T-cell (primary cell): ENCODE measurements at regions not wholly inside any gene's neighbourhood (a gene's known extent, or its start where the extent isn't known, plus 50 kb on each side); places are given as distances from the start of the nearest gene placed in this dataset.
"Not testable (repeated sequence)": the region's sequence is repeated elsewhere in the genome, so short reads cannot be mapped to it uniquely, and the experiment has no call there.

Experiments used
- ATAC-seq, 4 experiments: fragments of 200-7000 bp in 3 of 4; fragments of 150-1000 bp in 1 of 4; cut with Tn5 transposase; replicated peaks in 1 of 4; 1 replicate in 3 of 4; 2 replicates in 1 of 4; pipeline ENCODE4 v1.10.0; 2021; ENCODE audit warnings: moderate library complexity in 3 of 4, mild to moderate bottlenecking in 2 of 4, moderate number of reproducible peaks in 1 of 4
- CTCF ChIA-PET, 2 donors: fragments of 300-600 bp; sonication (Branson Sonifier 250); formaldehyde crosslinking; loops; one replicate each; lab custom pipeline; 2022; ENCODE audit warnings: antibody characterized with exemption in 2 of 2; lab: Charles Lee
- POLR2A ChIA-PET, 2 donors: fragments of 300-600 bp; sonication (Branson Sonifier 250); formaldehyde crosslinking; loops; one replicate each; lab custom pipeline; 2022; ENCODE audit warnings: antibody characterized with exemption in 2 of 2; lab: Charles Lee
- DNase-seq, 35 experiments: peaks; one replicate each; pipeline versions ENCODE4 v3.0.0 to v3.0.0-alpha.2; 2013 to 2023
- H3K27ac ChIP-seq: one replicate; pipeline ENCODE4 v1.5.1; 2013; ENCODE audit warnings: low read length
- H3K27me3 ChIP-seq, 2 experiments: replicated peaks in 1 of 2; 1 replicate in 1 of 2; 2 replicates in 1 of 2; pipeline versions ENCODE4 v1.6.1 to v1.7.0; 2013; ENCODE audit warnings: low read length in 1 of 2, mixed read lengths in 1 of 2; ENCODE audit not compliant: control insufficient read depth in 2 of 2, insufficient read depth in 2 of 2; ENCODE audit errors: extremely low read depth in 1 of 2
- H3K36me3 ChIP-seq, 2 donors: 1 replicate in 1 of 2; 2 replicates in 1 of 2; pipeline versions ENCODE4 v1.6.1 to v1.7.0; 2013; ENCODE audit warnings: low read length in 1 of 2; ENCODE audit not compliant: control insufficient read depth in 2 of 2, insufficient read depth in 1 of 2; ENCODE audit errors: extremely low read depth in 1 of 2
- H3K4me1 ChIP-seq, 2 experiments: 1 replicate in 1 of 2; 2 replicates in 1 of 2; pipeline versions ENCODE4 v1.6.1 to v1.7.0; 2013; ENCODE audit warnings: low read length in 2 of 2, mixed read lengths in 1 of 2; ENCODE audit not compliant: insufficient read depth in 2 of 2, control insufficient read depth in 1 of 2; ENCODE audit errors: extremely low read depth in 1 of 2
- H3K4me3 ChIP-seq, 2 donors: 1 replicate in 1 of 2; 2 replicates in 1 of 2; pipeline versions ENCODE4 v1.5.1 to v1.7.0; 2013; ENCODE audit warnings: mild to moderate bottlenecking in 2 of 2, low read length in 1 of 2, moderate library complexity in 1 of 2; ENCODE audit not compliant: control insufficient read depth in 1 of 2; ENCODE audit errors: extremely low read depth in 1 of 2
- H3K9me3 ChIP-seq: 2 replicates; pipeline ENCODE4 v1.7.0; 2013
- H3K27ac Mint-ChIP-seq, 2 donors: one replicate each; pipeline ENCODE4 v1.8.0; 2020 to 2021; ENCODE audit warnings: mild to moderate bottlenecking in 2 of 2, mixed read lengths in 2 of 2
- H3K27me3 Mint-ChIP-seq, 2 donors: one replicate each; pipeline ENCODE4 v1.8.0; 2021 to 2022; ENCODE audit warnings: mixed read lengths in 2 of 2
- H3K36me3 Mint-ChIP-seq: one replicate; pipeline ENCODE4 v1.8.0; 2021; ENCODE audit warnings: mixed read lengths
- H3K4me1 Mint-ChIP-seq, 3 donors: one replicate each; pipeline ENCODE4 v1.8.0; 2020 to 2022; ENCODE audit warnings: mixed read lengths in 3 of 3, mild to moderate bottlenecking in 1 of 3
- H3K4me3 Mint-ChIP-seq, 3 donors: one replicate each; pipeline ENCODE4 v1.8.0; 2020 to 2022; ENCODE audit warnings: mild to moderate bottlenecking in 3 of 3, mixed read lengths in 3 of 3, moderate library complexity in 3 of 3
- H3K9me3 Mint-ChIP-seq, 3 donors: one replicate each; pipeline ENCODE4 v1.8.0; 2020 to 2022; ENCODE audit warnings: mixed read lengths in 3 of 3
- WGBS: methylation state at CpG from one replicate; pipeline ENCODE4 v1.1.5; 2013; ENCODE audit warnings: missing lambda C conversion rate; ENCODE audit not compliant: insufficient coverage; 5-methylcytosine and 5-hydroxymethylcytosine counted together

- peaks cover 2 to 5% (median 5%) of the 10 kb centered on the region in 3 donors for H3K9me3 Mint-ChIP-seq
- POLR2A ChIA-PET, result no interaction called here
- no peaks in the 10 kb centered on the region for H3K36me3 ChIP-seq
- no peaks in the 10 kb centered on the region for H3K4me1 Mint-ChIP-seq
- no peak overlapping the region for H3K27ac ChIP-seq
- no peaks in the 10 kb centered on the region for H3K36me3 Mint-ChIP-seq
- ATAC-seq, result no peak
- no peaks in the 10 kb centered on the region for H3K4me1 ChIP-seq
- H3K9me3 ChIP-seq, result no peaks in the 10 kb centered on the region
- no peak overlapping the region for H3K4me3 Mint-ChIP-seq
- H3K4me3 ChIP-seq, result no peak overlapping the region
- H3K27me3 ChIP-seq, result no peaks in the 10 kb centered on the region
- CTCF ChIA-PET, result no interaction called here
- no peak overlapping the region for H3K27ac Mint-ChIP-seq
- no peak for DNase-seq
- H3K27me3 Mint-ChIP-seq, result no peaks in the 10 kb centered on the region
These were observed 321.5 kb upstream of the CNTNAP2 start for GRCh38 chr7:145795132-145795531.

- 96% methylated on average over 15 of the region's 20 CpGs for WGBS
- Mint-ChIP-seq H3K27me3 (no peaks in the 10 kb centered on the region), H3K9me3 (peaks cover 4 to 11% (median 10%) of the 10 kb centered on the region in 3 donors), H3K27ac (no peak overlapping the region), H3K4me1 (no peaks in the 10 kb centered on the region), H3K36me3 (no peaks in the 10 kb centered on the region), H3K4me3 (no peak overlapping the region)
- POLR2A ChIA-PET, result no interaction called here
- CTCF ChIA-PET, result no interaction called here
- ATAC-seq (no peak), DNase-seq (no peak)
- H3K4me1 ChIP-seq, result no peaks in the 10 kb centered on the region
- no peak overlapping the region for H3K27ac ChIP-seq
- H3K36me3 ChIP-seq, result no peaks in the 10 kb centered on the region
- no peaks in the 10 kb centered on the region for H3K27me3 ChIP-seq
- H3K4me3 ChIP-seq, result no peak overlapping the region
- no peaks in the 10 kb centered on the region for H3K9me3 ChIP-seq
These were observed 331.5 kb upstream of the CNTNAP2 start for GRCh38 chr7:145784809-145785780.

- H3K27me3 Mint-ChIP-seq, H3K36me3 Mint-ChIP-seq, H3K4me3 Mint-ChIP-seq, CTCF ChIA-PET, DNase-seq, H3K27ac ChIP-seq, ATAC-seq, H3K4me1 ChIP-seq, H3K27ac Mint-ChIP-seq, POLR2A ChIA-PET, H3K4me1 Mint-ChIP-seq, H3K27me3 ChIP-seq, H3K36me3 ChIP-seq, H3K9me3 ChIP-seq, H3K4me3 ChIP-seq: not testable (repeated sequence)
- no CpG with 5 or more reads among the region's 2 CpGs for WGBS
- peaks cover 0 to 15% (median 13%) of the 10 kb centered on the region in 3 donors for H3K9me3 Mint-ChIP-seq
These were observed 335.2 kb upstream of the CNTNAP2 start for GRCh38 chr7:145781388-145781787.

- no peak overlapping the region for H3K27ac ChIP-seq
- H3K27ac Mint-ChIP-seq, result no peak overlapping the region
- H3K27me3 Mint-ChIP-seq, result no peaks in the 10 kb centered on the region
- H3K9me3 Mint-ChIP-seq, result peaks cover 0 to 11% (median 10%) of the 10 kb centered on the region in 3 donors
- POLR2A ChIA-PET, result no interaction called here
- CTCF ChIA-PET, result no interaction called here
- H3K27me3 ChIP-seq, result no peaks in the 10 kb centered on the region
- ATAC-seq, result no peak
- H3K36me3 ChIP-seq, result no peaks in the 10 kb centered on the region
- H3K9me3 ChIP-seq, result no peaks in the 10 kb centered on the region
- no peaks in the 10 kb centered on the region for H3K4me1 ChIP-seq
- H3K4me3 Mint-ChIP-seq, result no peak overlapping the region
- H3K36me3 Mint-ChIP-seq, result no peaks in the 10 kb centered on the region
- no peak overlapping the region for H3K4me3 ChIP-seq
- DNase-seq, result no peak
- WGBS, result no CpG with 5 or more reads among the region's 2 CpGs
- H3K4me1 Mint-ChIP-seq, result no peaks in the 10 kb centered on the region
These were observed 337.5 kb upstream of the CNTNAP2 start for GRCh38 chr7:145779140-145779539.

- DNase-seq, result no peak
- H3K27ac Mint-ChIP-seq, result no peak overlapping the region
- POLR2A ChIA-PET, result no interaction called here
- no peaks in the 10 kb centered on the region for H3K4me1 Mint-ChIP-seq
- Histone ChIP-seq H3K36me3 (no peaks in the 10 kb centered on the region), H3K9me3 (no peaks in the 10 kb centered on the region), H3K4me3 (no peak overlapping the region), H3K27me3 (no peaks in the 10 kb centered on the region), H3K27ac (no peak overlapping the region), H3K4me1 (no peaks in the 10 kb centered on the region)
- no peaks in the 10 kb centered on the region for H3K36me3 Mint-ChIP-seq
- H3K9me3 Mint-ChIP-seq, result peaks cover 0 to 21% (median 11%) of the 10 kb centered on the region in 3 donors
- no peaks in the 10 kb centered on the region for H3K27me3 Mint-ChIP-seq
- no peak overlapping the region for H3K4me3 Mint-ChIP-seq
- WGBS, result no CpG with 5 or more reads among the region's 2 CpGs
- ATAC-seq, result no peak
- CTCF ChIA-PET, result no interaction called here
These were observed 341.8 kb upstream of the CNTNAP2 start for GRCh38 chr7:145774777-145775176.

GRCh38 chr7:145753004-145753403, 363.6 kb upstream of the CNTNAP2 start:
- 87% methylated on average over 8 of the region's 11 CpGs for WGBS
- peaks cover 11 to 33% (median 16%) of the 10 kb centered on the region in 3 donors for H3K9me3 Mint-ChIP-seq
- no peaks in the 10 kb centered on the region for H3K4me1 Mint-ChIP-seq
- ATAC-seq (no peak), DNase-seq (no peak)
- H3K27me3 Mint-ChIP-seq, result no peaks in the 10 kb centered on the region
- H3K27me3 ChIP-seq, result no peaks in the 10 kb centered on the region
- no peaks in the 10 kb centered on the region for H3K4me1 ChIP-seq
- CTCF ChIA-PET, result no interaction called here
- H3K36me3 Mint-ChIP-seq, result no peaks in the 10 kb centered on the region
- no peaks in the 10 kb centered on the region for H3K9me3 ChIP-seq
- no peak overlapping the region for H3K27ac ChIP-seq
- no peak overlapping the region for H3K4me3 ChIP-seq
- no peak overlapping the region for H3K4me3 Mint-ChIP-seq
- no peaks in the 10 kb centered on the region for H3K36me3 ChIP-seq
- H3K27ac Mint-ChIP-seq, result no peak overlapping the region
- POLR2A ChIA-PET, result no interaction called here
